CD8-positive, alpha-beta memory T cell (primary cell): ENCODE measurements at regions not wholly inside any gene's neighbourhood (a gene's known extent, or its start where the extent isn't known, plus 50 kb on each side); places are given as distances from the start of the nearest gene placed in this dataset.

Source experiments
- CTCF ChIA-PET: fragments of 350-600 bp; sonication (Branson Sonifier 250); formaldehyde crosslinking; loops from one replicate; lab custom pipeline; 2021; ENCODE audit warnings: antibody characterized with exemption; lab: Charles Lee
- POLR2A ChIA-PET: fragments of 350-600 bp; sonication (Branson Sonifier 250); formaldehyde crosslinking; loops from one replicate; lab custom pipeline; 2021; ENCODE audit warnings: antibody characterized with exemption; lab: Charles Lee
- DNase-seq, 5 donors: peaks; one replicate each; pipeline versions ENCODE4 v3.0.0 to v3.0.0-alpha.2; 2020 to 2022; ENCODE audit warnings: mixed read lengths in 1 of 5
- H3K27ac ChIP-seq: one replicate; pipeline ENCODE4 v1.7.0; 2013; ENCODE audit warnings: low read depth, mild to moderate bottlenecking, low read length, moderate library complexity
- H3K27me3 ChIP-seq: 2 replicates; pipeline ENCODE4 v1.7.0; 2013; ENCODE audit warnings: low read length, mild to moderate bottlenecking; ENCODE audit not compliant: insufficient read depth, poor library complexity, severe bottlenecking
- H3K36me3 ChIP-seq: 2 replicates; pipeline ENCODE4 v1.7.0; 2013; ENCODE audit warnings: mild to moderate bottlenecking, low read length, moderate library complexity; ENCODE audit not compliant: insufficient read depth
- H3K4me1 ChIP-seq: 2 replicates; pipeline ENCODE4 v1.7.0; 2013; ENCODE audit warnings: mild to moderate bottlenecking, low read length, moderate library complexity; ENCODE audit not compliant: insufficient read depth
- H3K4me3 ChIP-seq: 2 replicates; pipeline ENCODE4 v1.7.0; 2013; ENCODE audit warnings: mild to moderate bottlenecking, low read length
- H3K9me3 ChIP-seq: 2 replicates; pipeline ENCODE4 v1.7.0; 2013; ENCODE audit warnings: mild to moderate bottlenecking, low read length
- H3K27ac Mint-ChIP-seq, 8 donors: one replicate each; pipeline ENCODE4 v1.8.0; 2020 to 2021; ENCODE audit warnings: mixed read lengths in 8 of 8, mild to moderate bottlenecking in 6 of 8, inconsistent platforms in 3 of 8, moderate library complexity in 3 of 8
- H3K27me3 Mint-ChIP-seq, 2 donors: one replicate each; pipeline ENCODE4 v1.8.0; 2020 to 2021; ENCODE audit warnings: mixed read lengths in 2 of 2, mild to moderate bottlenecking in 1 of 2, moderate library complexity in 1 of 2
- H3K36me3 Mint-ChIP-seq, 3 donors: one replicate each; pipeline ENCODE4 v1.8.0; 2020 to 2021; ENCODE audit warnings: mixed read lengths in 3 of 3, inconsistent platforms in 1 of 3, mild to moderate bottlenecking in 1 of 3
- H3K4me1 Mint-ChIP-seq, 3 donors: one replicate each; pipeline ENCODE4 v1.8.0; 2020 to 2021; ENCODE audit warnings: mixed read lengths in 3 of 3, inconsistent platforms in 1 of 3, mild to moderate bottlenecking in 1 of 3
- H3K4me3 Mint-ChIP-seq, 7 donors: one replicate each; pipeline ENCODE4 v1.8.0; 2020 to 2021; ENCODE audit warnings: mixed read lengths in 7 of 7, mild to moderate bottlenecking in 6 of 7, moderate library complexity in 4 of 7, inconsistent platforms in 2 of 7
- H3K9me3 Mint-ChIP-seq, 5 donors: one replicate each; pipeline ENCODE4 v1.8.0; 2020 to 2022; ENCODE audit warnings: mixed read lengths in 5 of 5, mild to moderate bottlenecking in 3 of 5, moderate library complexity in 2 of 5, inconsistent platforms in 1 of 5

DNA sequence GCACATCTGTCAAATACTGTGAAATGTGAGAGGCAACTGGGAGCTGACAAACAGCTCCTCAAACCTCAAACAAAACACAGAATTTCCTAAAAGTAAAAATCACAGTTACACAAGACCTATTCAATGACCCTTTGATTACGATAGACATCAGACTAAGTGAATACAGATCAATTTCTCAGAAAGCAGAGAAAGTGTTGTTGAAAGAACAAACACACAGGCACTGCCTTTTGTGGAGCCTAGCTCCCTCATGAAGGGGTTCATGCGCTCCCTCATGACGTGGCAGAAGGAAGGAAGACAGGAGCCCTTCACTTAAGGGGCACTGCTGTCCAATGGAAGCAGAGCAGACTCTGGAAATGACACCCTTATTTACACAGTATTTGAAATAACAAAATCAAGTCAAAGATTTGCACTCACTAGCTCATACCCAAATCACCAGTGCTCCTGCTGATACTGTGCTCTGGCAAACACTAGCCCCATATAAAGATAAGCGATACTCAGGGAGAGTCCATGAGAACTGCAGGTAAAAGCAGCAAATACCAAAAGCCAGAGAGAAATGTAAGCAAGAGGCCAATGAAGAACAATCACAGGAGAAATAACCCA lies 144.9 kb downstream of the KLF12 start:
- Mint-ChIP-seq H3K27ac (peak overlapping the region in 6 of 8 donors; percentile 19 to 80 (median 36)), H3K27me3 (no peaks in the 10 kb centered on the region), H3K4me1 (peaks cover 66 to 82% (median 68%) of the 10 kb centered on the region in 3 donors), H3K4me3 (peak overlapping the region in 2 of 7 donors; percentile 39 to 42), H3K36me3 (peaks cover 22 to 39% (median 27%) of the 10 kb centered on the region in 3 donors), H3K9me3 (no peaks in the 10 kb centered on the region)
- Histone ChIP-seq H3K4me1 (peaks cover 62% of the 10 kb centered on the region), H3K36me3 (no peaks in the 10 kb centered on the region), H3K27me3 (no peaks in the 10 kb centered on the region), H3K27ac (no peak overlapping the region), H3K4me3 (no peak overlapping the region), H3K9me3 (no peaks in the 10 kb centered on the region)
- POLR2A ChIA-PET, result no interaction called here
- DNase-seq, result no peak
- CTCF ChIA-PET, result interaction anchor here (0.6 kb wide), 1 partner anchor 140 kb away, joined by 3 read pairs; no protein-coding TSS in a partner anchor

DNA sequence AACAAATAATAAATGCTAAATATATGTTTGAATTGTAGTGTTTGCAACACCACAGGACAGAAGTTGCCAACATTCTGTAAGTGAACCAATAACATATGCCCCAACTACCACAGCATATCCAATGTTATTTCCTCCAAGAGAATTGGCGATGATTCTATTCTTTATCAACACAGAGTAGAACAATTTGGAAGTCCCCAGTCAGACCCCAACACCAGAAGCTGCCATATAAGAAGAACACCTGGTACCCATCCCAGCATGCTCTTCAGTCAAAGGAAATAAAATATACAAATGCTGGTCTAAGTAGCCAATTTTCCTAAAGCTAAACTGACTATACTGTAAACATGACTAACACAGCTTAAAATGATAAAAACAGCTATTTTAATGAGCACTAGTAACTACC lies 145.7 kb downstream of the KLF12 start:
- Histone ChIP-seq H3K36me3 (peaks cover 3% of the 10 kb centered on the region), H3K4me3 (no peak overlapping the region), H3K27ac (no peak overlapping the region), H3K4me1 (peaks cover 70% of the 10 kb centered on the region), H3K27me3 (no peaks in the 10 kb centered on the region), H3K9me3 (no peaks in the 10 kb centered on the region)
- peaks cover 22 to 30% (median 23%) of the 10 kb centered on the region in 3 donors for H3K36me3 Mint-ChIP-seq
- no peak for DNase-seq
- POLR2A ChIA-PET, result no interaction called here
- H3K4me1 Mint-ChIP-seq, result peaks cover 59 to 75% (median 66%) of the 10 kb centered on the region in 3 donors
- no peak overlapping the region for H3K4me3 Mint-ChIP-seq
- CTCF ChIA-PET, result no interaction called here
- no peaks in the 10 kb centered on the region for H3K27me3 Mint-ChIP-seq
- H3K9me3 Mint-ChIP-seq, result no peaks in the 10 kb centered on the region
- peak overlapping the region in 6 of 8 donors; percentile 5 to 72 (median 43) for H3K27ac Mint-ChIP-seq

DNA sequence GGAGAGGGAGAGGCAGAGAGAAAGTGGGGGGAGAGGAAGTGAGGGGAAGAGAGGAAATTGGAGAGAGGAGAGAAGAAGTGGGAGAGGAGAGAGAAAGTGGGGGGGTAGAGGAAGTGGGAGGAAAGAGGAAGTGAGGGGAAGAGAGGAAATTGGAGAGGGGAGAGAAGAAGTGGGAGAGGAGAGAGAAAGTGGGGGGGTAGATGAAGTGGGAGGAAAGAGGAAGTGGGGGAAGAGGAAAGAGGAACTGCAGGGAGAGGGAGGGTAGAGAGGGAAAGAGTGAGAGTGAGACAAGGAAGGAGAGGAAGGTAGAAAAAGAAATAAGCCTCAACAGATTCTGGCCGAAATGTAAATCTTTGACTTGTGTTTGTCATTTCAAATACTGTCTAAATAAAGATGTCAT lies 146.6 kb downstream of the KLF12 start:
- H3K36me3 Mint-ChIP-seq, result peaks cover 19 to 22% (median 20%) of the 10 kb centered on the region in 3 donors
- H3K4me1 Mint-ChIP-seq, result peaks cover 55 to 75% (median 63%) of the 10 kb centered on the region in 3 donors
- Histone ChIP-seq H3K4me1 (peaks cover 75% of the 10 kb centered on the region), H3K36me3 (peaks cover 3% of the 10 kb centered on the region), H3K9me3 (no peaks in the 10 kb centered on the region), H3K27me3 (no peaks in the 10 kb centered on the region), H3K4me3 (no peak overlapping the region), H3K27ac (no peak overlapping the region)
- no peaks in the 10 kb centered on the region for H3K27me3 Mint-ChIP-seq
- H3K4me3 Mint-ChIP-seq, result peak overlapping the region in 1 of 7 donors; percentile 44
- H3K9me3 Mint-ChIP-seq, result no peaks in the 10 kb centered on the region
- POLR2A ChIA-PET, result no interaction called here
- CTCF ChIA-PET, result no interaction called here
- H3K27ac Mint-ChIP-seq, result peak overlapping the region in 4 of 8 donors; percentile 17 to 72 (median 31)
- DNase-seq, result no peak

DNA sequence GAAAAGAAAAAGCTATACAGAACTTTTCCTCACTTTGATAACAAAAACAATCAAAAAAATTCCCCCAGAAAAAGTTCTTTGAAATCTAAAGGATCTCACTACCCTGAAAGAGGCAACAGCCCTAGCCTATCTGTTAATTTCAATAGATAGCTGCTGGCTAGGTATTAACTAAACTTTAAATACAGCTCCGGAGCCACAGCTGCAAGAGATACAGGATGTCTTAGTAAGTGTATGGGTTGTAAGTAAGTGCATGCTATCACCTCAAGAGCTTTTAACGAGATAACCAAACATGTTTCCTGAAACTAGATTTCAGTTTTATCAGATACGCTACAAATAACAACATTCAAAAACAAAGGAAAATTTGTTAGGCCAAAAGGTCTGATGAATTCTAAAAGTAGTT lies 148.4 kb downstream of the KLF12 start:
- ChIA-PET POLR2A (interaction anchor here (1.2 kb wide), 1 partner anchor 147 kb away, joined by 3 read pairs; no protein-coding TSS in a partner anchor), CTCF (interaction anchor here (0.7 to 1.7 kb wide), 5 partner anchors 8 to 301 kb away, joined by 3 to 5 read pairs (median 4); no protein-coding TSS in a partner anchor)
- Histone ChIP-seq H3K4me1 (peaks cover 70% of the 10 kb centered on the region), H3K9me3 (no peaks in the 10 kb centered on the region), H3K27ac (no peak overlapping the region), H3K4me3 (peak overlapping the region; percentile 26), H3K36me3 (peaks cover 3% of the 10 kb centered on the region), H3K27me3 (no peaks in the 10 kb centered on the region)
- Mint-ChIP-seq H3K27me3 (no peaks in the 10 kb centered on the region), H3K9me3 (no peaks in the 10 kb centered on the region), H3K27ac (peak overlapping the region; percentile 78 to 95 (median 88)), H3K4me3 (peak overlapping the region; percentile 13 to 80 (median 74)), H3K36me3 (peaks cover 9 to 17% (median 12%) of the 10 kb centered on the region in 3 donors), H3K4me1 (peaks cover 48 to 60% (median 52%) of the 10 kb centered on the region in 3 donors)
- DNase-seq, result peak in 2 of 5 donors; percentile 3 to 29

DNA sequence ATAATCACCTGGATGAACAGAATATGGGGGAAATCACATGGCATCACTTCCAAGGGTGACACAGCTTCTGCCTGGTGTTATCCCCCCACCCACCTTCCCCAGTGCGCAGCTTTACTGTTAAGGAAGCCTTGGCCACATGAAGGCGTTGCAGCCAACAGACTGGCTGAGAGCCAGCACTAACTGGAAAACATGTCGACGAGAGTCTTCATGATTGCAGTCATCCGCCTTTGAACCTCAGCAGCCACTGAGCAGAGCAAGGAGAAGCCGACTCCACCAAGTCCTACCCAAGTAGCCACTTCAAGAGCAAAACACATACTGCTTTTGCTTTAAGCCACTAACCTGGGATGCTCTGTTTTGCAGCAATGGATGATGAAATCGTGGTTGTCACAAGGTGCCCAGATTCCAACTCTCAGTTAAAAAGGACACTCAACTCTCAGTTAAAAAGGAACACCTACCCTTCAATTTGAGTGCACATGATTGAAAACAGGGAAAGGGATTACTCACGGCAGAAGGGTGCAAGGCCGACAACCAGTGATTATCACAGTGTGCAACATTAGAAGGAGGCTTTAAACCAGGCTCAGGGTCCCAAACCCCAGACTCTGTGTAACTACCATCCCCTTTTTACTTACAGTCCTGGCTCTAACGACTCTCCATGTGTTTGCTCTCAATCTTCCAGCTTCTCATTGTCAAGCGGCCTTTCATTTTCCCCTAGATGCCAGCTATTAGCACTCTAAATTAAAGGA lies 149.1 kb downstream of the KLF12 start:
- DNase-seq, result peak; percentile 5 to 91 (median 61)
- Mint-ChIP-seq H3K36me3 (peaks cover 12 to 20% (median 12%) of the 10 kb centered on the region in 3 donors), H3K9me3 (no peaks in the 10 kb centered on the region), H3K27me3 (no peaks in the 10 kb centered on the region), H3K4me3 (peak overlapping the region; percentile 51 to 80 (median 74)), H3K4me1 (peaks cover 51 to 55% (median 53%) of the 10 kb centered on the region in 3 donors), H3K27ac (peak overlapping the region; percentile 78 to 95 (median 88))
- Histone ChIP-seq H3K9me3 (no peaks in the 10 kb centered on the region), H3K27ac (no peak overlapping the region), H3K4me3 (peak overlapping the region; percentile 26), H3K4me1 (peaks cover 69% of the 10 kb centered on the region), H3K36me3 (peaks cover 3% of the 10 kb centered on the region), H3K27me3 (no peaks in the 10 kb centered on the region)
- ChIA-PET POLR2A (interaction anchor here (1.2 kb wide), 1 partner anchor 148 kb away, joined by 3 read pairs; no protein-coding TSS in a partner anchor), CTCF (interaction anchor here (0.7 to 1.7 kb wide), 7 partner anchors 9 to 302 kb away, joined by 3 to 5 read pairs (median 3); no protein-coding TSS in a partner anchor)

DNA sequence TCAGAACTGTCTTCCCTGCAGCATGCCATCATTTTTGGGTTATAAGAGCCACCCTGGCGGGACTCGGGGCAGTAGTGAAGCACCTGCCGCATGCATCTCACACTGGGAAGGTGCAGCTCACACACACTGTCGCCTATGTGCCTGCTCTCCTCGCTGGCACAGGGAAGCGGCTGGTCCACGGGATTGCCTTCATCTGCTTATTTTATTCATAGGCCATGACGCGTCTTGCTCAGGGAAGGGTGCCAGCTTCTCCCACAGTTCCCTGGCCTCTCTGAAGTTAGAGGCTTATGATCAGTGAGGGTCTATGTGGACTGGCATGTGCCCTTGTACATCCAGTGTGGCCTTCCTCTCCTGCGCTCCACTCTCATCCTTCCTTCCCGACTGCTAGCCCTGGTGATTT lies 150.0 kb downstream of the KLF12 start:
- peaks cover 50 to 55% (median 52%) of the 10 kb centered on the region in 3 donors for H3K4me1 Mint-ChIP-seq
- H3K4me3 Mint-ChIP-seq, result peak overlapping the region in 4 of 7 donors; percentile 40 to 77 (median 70)
- Histone ChIP-seq H3K27me3 (no peaks in the 10 kb centered on the region), H3K4me1 (peaks cover 64% of the 10 kb centered on the region), H3K36me3 (peaks cover 3% of the 10 kb centered on the region), H3K9me3 (no peaks in the 10 kb centered on the region), H3K27ac (no peak overlapping the region), H3K4me3 (no peak overlapping the region)
- H3K27ac Mint-ChIP-seq, result peak overlapping the region in 7 of 8 donors; percentile 31 to 95 (median 86)
- H3K27me3 Mint-ChIP-seq, result no peaks in the 10 kb centered on the region
- ChIA-PET CTCF (interaction anchor here (0.8 kb wide), 2 partner anchors 42 to 302 kb away, joined by 3 read pairs; no protein-coding TSS in a partner anchor), POLR2A (no interaction called here)
- no peaks in the 10 kb centered on the region for H3K9me3 Mint-ChIP-seq
- DNase-seq, result no peak
- H3K36me3 Mint-ChIP-seq, result peaks cover 12 to 20% (median 12%) of the 10 kb centered on the region in 3 donors

DNA sequence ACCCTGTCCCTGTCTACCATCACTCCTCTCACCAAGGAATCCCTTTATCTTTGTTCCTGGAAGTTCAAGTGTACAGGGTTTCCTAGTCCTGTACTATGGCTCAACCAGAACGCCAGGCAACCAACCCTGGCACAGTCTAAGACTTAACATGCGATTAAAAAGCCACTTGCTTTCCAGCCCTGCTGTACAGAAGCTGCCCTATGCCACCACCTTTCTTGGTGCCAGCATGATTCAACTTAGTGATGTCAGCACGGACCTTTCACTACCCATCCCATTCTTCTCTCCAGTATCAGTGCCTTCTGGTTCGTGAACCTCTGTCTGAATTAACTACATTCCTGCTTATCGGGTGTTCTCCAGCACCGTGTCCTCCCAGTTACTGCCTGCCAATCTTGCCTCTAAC lies 151.1 kb downstream of the KLF12 start:
- POLR2A ChIA-PET, result no interaction called here
- Histone ChIP-seq H3K4me1 (peaks cover 53% of the 10 kb centered on the region), H3K27ac (no peak overlapping the region), H3K36me3 (peaks cover 3% of the 10 kb centered on the region), H3K27me3 (no peaks in the 10 kb centered on the region), H3K9me3 (no peaks in the 10 kb centered on the region), H3K4me3 (no peak overlapping the region)
- no peak for DNase-seq
- Mint-ChIP-seq H3K27me3 (no peaks in the 10 kb centered on the region), H3K9me3 (no peaks in the 10 kb centered on the region), H3K27ac (no peak overlapping the region), H3K4me3 (no peak overlapping the region), H3K36me3 (peaks cover 12 to 15% (median 15%) of the 10 kb centered on the region in 3 donors), H3K4me1 (peaks cover 49 to 52% (median 49%) of the 10 kb centered on the region in 3 donors)
- CTCF ChIA-PET, result no interaction called here
